H1 (cell line): ENCODE measurements at regions not wholly inside any gene's neighbourhood (a gene's known extent, or its start where the extent isn't known, plus 50 kb on each side); places are given as distances from the start of the nearest gene placed in this dataset.

Source experiments
- SP1 ChIP-seq: IDR thresholded peaks from 2 replicates; pipeline ENCODE4 v1.6.1; 2011; ENCODE audit warnings: low read depth, low read length
- YY1 ChIP-seq: IDR thresholded peaks from 2 replicates; pipeline ENCODE4 v1.6.1; 2011; ENCODE audit warnings: low read depth, mild to moderate bottlenecking, low read length

- TF ChIP-seq SP1 (no peak), YY1 (no peak)
Observed at GRCh38 chr4:129821963-129822362, 726.0 kb downstream of the C4orf33 start (continued).
